ENCODE measurements at regions not wholly inside any gene's neighbourhood (a gene's known extent, or its start where the extent isn't known, plus 50 kb on each side); places are given as distances from the start of the nearest gene placed in this dataset.
A peak's percentile ranks its signal among the peaks of the same experiment; 100 is the strongest.

GRCh38 chr6:15775741-15776140 is 112.9 kb upstream of the DTNBP1 start:
- CTCF ChIA-PET, result no interaction called here
- H3K9me3 Mint-ChIP-seq, result no peaks in the 10 kb centered on the region
- H3K4me1 Mint-ChIP-seq, result peaks cover 38% of the 10 kb centered on the region

GRCh38 chr6:15775076-15775634 is 112.3 kb upstream of the DTNBP1 start:
- CTCF ChIA-PET, result no interaction called here
- Mint-ChIP-seq H3K4me3 (no peak overlapping the region), H3K9me3 (no peaks in the 10 kb centered on the region), H3K27ac (no peak overlapping the region), H3K27me3 (no peaks in the 10 kb centered on the region), H3K36me3 (ENCODE audit: low read depth) (no peaks in the 10 kb centered on the region), H3K4me1 (peaks cover 44% of the 10 kb centered on the region)
- no peak for DNase-seq
- POLR2A ChIA-PET, result no interaction called here

More at GRCh38 chr6:15775741-15776140, 112.9 kb upstream of the DTNBP1 start:
- Mint-ChIP-seq H3K36me3 (ENCODE audit: low read depth) (no peaks in the 10 kb centered on the region), H3K27ac (peak overlapping the region; percentile 63), H3K4me3 (no peak overlapping the region), H3K27me3 (no peaks in the 10 kb centered on the region)
- no peak for DNase-seq
- POLR2A ChIA-PET, result interaction anchor here (0.6 to 1.4 kb wide), 4 partner anchors 123 to 358 kb away, joined by 3 to 4 read pairs (median 4); no protein-coding TSS in a partner anchor

- CTCF ChIA-PET, result no interaction called here
- POLR2A ChIA-PET, result no interaction called here
- DNase-seq, result no peak
- Mint-ChIP-seq H3K4me1 (peaks cover 46% of the 10 kb centered on the region), H3K36me3 (ENCODE audit: low read depth) (no peaks in the 10 kb centered on the region), H3K27me3 (no peaks in the 10 kb centered on the region), H3K27ac (no peak overlapping the region), H3K9me3 (no peaks in the 10 kb centered on the region), H3K4me3 (no peak overlapping the region)
These were observed 111.1 kb upstream of the DTNBP1 start for GRCh38 chr6:15773806-15774410.

- peak overlapping the region; percentile 47 for H3K27ac Mint-ChIP-seq
- ChIA-PET POLR2A (interaction anchor here (1.2 to 1.4 kb wide), 2 partner anchors 21 to 360 kb away, joined by 3 to 4 read pairs; no protein-coding TSS in a partner anchor), CTCF (interaction anchor here (1.9 kb wide), 2 partner anchors 131 to 413 kb away, joined by 4 read pairs; no protein-coding TSS in a partner anchor)
- H3K27me3 Mint-ChIP-seq, result no peaks in the 10 kb centered on the region
- DNase-seq, result no peak
- no peaks in the 10 kb centered on the region for H3K9me3 Mint-ChIP-seq
- peaks cover 16% of the 10 kb centered on the region for H3K4me1 Mint-ChIP-seq
- no peaks in the 10 kb centered on the region for H3K36me3 Mint-ChIP-seq (ENCODE audit: low read depth)
- no peak overlapping the region for H3K4me3 Mint-ChIP-seq
These were observed 107.7 kb upstream of the DTNBP1 start for GRCh38 chr6:15770347-15771143.

GRCh38 chr6:15769511-15770018 is 106.7 kb upstream of the DTNBP1 start:
- no peak overlapping the region for H3K27ac Mint-ChIP-seq
- H3K27me3 Mint-ChIP-seq, result no peaks in the 10 kb centered on the region
- no peaks in the 10 kb centered on the region for H3K9me3 Mint-ChIP-seq
- peaks cover 14% of the 10 kb centered on the region for H3K4me1 Mint-ChIP-seq
- no peak overlapping the region for H3K4me3 Mint-ChIP-seq
- ChIA-PET CTCF (interaction anchor here (1.9 kb wide), 2 partner anchors 132 to 414 kb away, joined by 4 read pairs; no protein-coding TSS in a partner anchor), POLR2A (interaction anchor here (1.2 to 1.4 kb wide), 2 partner anchors 20 to 361 kb away, joined by 3 to 4 read pairs; no protein-coding TSS in a partner anchor)
- DNase-seq, result no peak
- H3K36me3 Mint-ChIP-seq (ENCODE audit: low read depth), result no peaks in the 10 kb centered on the region

- Mint-ChIP-seq H3K4me3 (no peak overlapping the region), H3K27me3 (no peaks in the 10 kb centered on the region), H3K36me3 (ENCODE audit: low read depth) (no peaks in the 10 kb centered on the region), H3K4me1 (peaks cover 14% of the 10 kb centered on the region), H3K9me3 (no peaks in the 10 kb centered on the region), H3K27ac (no peak overlapping the region)
- ChIA-PET CTCF (interaction anchor here (1.9 kb wide), 1 partner anchor 414 kb away, joined by 4 read pairs; no protein-coding TSS in a partner anchor), POLR2A (interaction anchor here (1.4 kb wide), 1 partner anchor 20 kb away, joined by 4 read pairs; no protein-coding TSS in a partner anchor)
- DNase-seq, result no peak
These were observed 106.2 kb upstream of the DTNBP1 start for GRCh38 chr6:15768999-15769398.

GRCh38 chr6:15763837-15764236 is 101.0 kb upstream of the DTNBP1 start:
- ChIA-PET CTCF (no interaction called here), POLR2A (no interaction called here)
- Mint-ChIP-seq H3K4me1 (no peaks in the 10 kb centered on the region), H3K36me3 (ENCODE audit: low read depth) (no peaks in the 10 kb centered on the region), H3K9me3 (no peaks in the 10 kb centered on the region), H3K4me3 (no peak overlapping the region), H3K27me3 (peaks cover 3% of the 10 kb centered on the region), H3K27ac (no peak overlapping the region)
- no peak for DNase-seq

- Mint-ChIP-seq H3K9me3 (no peaks in the 10 kb centered on the region), H3K4me1 (no peaks in the 10 kb centered on the region), H3K27me3 (peaks cover 3% of the 10 kb centered on the region), H3K36me3 (ENCODE audit: low read depth) (no peaks in the 10 kb centered on the region), H3K27ac (no peak overlapping the region), H3K4me3 (no peak overlapping the region)
- no peak for DNase-seq
- ChIA-PET CTCF (no interaction called here), POLR2A (no interaction called here)
These were observed 100.5 kb upstream of the DTNBP1 start for GRCh38 chr6:15763364-15763763.

GRCh38 chr6:15761045-15761502 is 98.2 kb upstream of the DTNBP1 start:
- no peaks in the 10 kb centered on the region for H3K36me3 Mint-ChIP-seq (ENCODE audit: low read depth)
- no peak for DNase-seq
- peaks cover 3% of the 10 kb centered on the region for H3K27me3 Mint-ChIP-seq
- ChIA-PET POLR2A (no interaction called here), CTCF (no interaction called here)
- H3K4me1 Mint-ChIP-seq, result no peaks in the 10 kb centered on the region
- no peak overlapping the region for H3K27ac Mint-ChIP-seq
- no peaks in the 10 kb centered on the region for H3K9me3 Mint-ChIP-seq
- no peak overlapping the region for H3K4me3 Mint-ChIP-seq

GRCh38 chr6:15758631-15759215 is 95.9 kb upstream of the DTNBP1 start:
- peaks cover 3% of the 10 kb centered on the region for H3K27me3 Mint-ChIP-seq
- no peak overlapping the region for H3K4me3 Mint-ChIP-seq
- no peak overlapping the region for H3K27ac Mint-ChIP-seq
- no peaks in the 10 kb centered on the region for H3K4me1 Mint-ChIP-seq
- no peak for DNase-seq
- H3K9me3 Mint-ChIP-seq, result no peaks in the 10 kb centered on the region
- POLR2A ChIA-PET, result no interaction called here
- CTCF ChIA-PET, result interaction anchor here (0.7 kb wide), 1 partner anchor 236 kb away, joined by 3 read pairs; no protein-coding TSS in a partner anchor
- no peaks in the 10 kb centered on the region for H3K36me3 Mint-ChIP-seq (ENCODE audit: low read depth)

GRCh38 chr6:15755526-15755925 is 92.7 kb upstream of the DTNBP1 start:
- ChIA-PET POLR2A (no interaction called here), CTCF (no interaction called here)
- Mint-ChIP-seq H3K9me3 (no peaks in the 10 kb centered on the region), H3K4me1 (no peaks in the 10 kb centered on the region), H3K4me3 (no peak overlapping the region), H3K27me3 (no peaks in the 10 kb centered on the region), H3K36me3 (ENCODE audit: low read depth) (no peaks in the 10 kb centered on the region), H3K27ac (no peak overlapping the region)
- DNase-seq, result no peak

- no peaks in the 10 kb centered on the region for H3K36me3 Mint-ChIP-seq (ENCODE audit: low read depth)
- CTCF ChIA-PET, result no interaction called here
- H3K4me3 Mint-ChIP-seq, result no peak overlapping the region
These were observed 91.9 kb upstream of the DTNBP1 start for GRCh38 chr6:15754706-15755079.

More at GRCh38 chr6:15754706-15755079, 91.9 kb upstream of the DTNBP1 start:
- POLR2A ChIA-PET, result no interaction called here
- Mint-ChIP-seq H3K27me3 (no peaks in the 10 kb centered on the region), H3K27ac (no peak overlapping the region), H3K4me1 (no peaks in the 10 kb centered on the region), H3K9me3 (no peaks in the 10 kb centered on the region)
- DNase-seq, result no peak

Data from activated CD4-positive, alpha-beta memory T cell treated with anti-CD3 and anti-CD28 coated beads, Interleukin-2, amount 10 ng/mL, durations not matched to agents 7 days and 5 days (primary cell).